Neuronal stem cell (in vitro differentiated cells): ENCODE measurements at regions not wholly inside any gene's neighbourhood (a gene's known extent, or its start where the extent isn't known, plus 50 kb on each side); places are given as distances from the start of the nearest gene placed in this dataset.

ENCODE experiments used
- DNase-seq: peaks from one replicate; pipeline ENCODE4 v3.0.0-alpha.2; 2013; ENCODE audit warnings: low spot score
- H2AFZ ChIP-seq: one replicate; pipeline ENCODE4 v1.6.1; 2013; ENCODE audit warnings: mild to moderate bottlenecking, low read length, inconsistent platforms
- H2AK5ac ChIP-seq: 2 replicates; pipeline ENCODE4 v1.6.1; 2013; ENCODE audit warnings: low read depth, mild to moderate bottlenecking, inconsistent platforms, low read length, moderate library complexity, mixed read lengths
- H2BK120ac ChIP-seq: 2 replicates; pipeline ENCODE4 v1.6.1; 2013; ENCODE audit warnings: low read depth, mild to moderate bottlenecking, inconsistent platforms, low read length, moderate library complexity, mixed read lengths
- H2BK12ac ChIP-seq: one replicate; pipeline ENCODE4 v1.6.1; 2013; ENCODE audit warnings: low read length, inconsistent platforms
- H2BK15ac ChIP-seq: 2 replicates; pipeline ENCODE4 v1.6.1; 2013; ENCODE audit warnings: mild to moderate bottlenecking, low read length, inconsistent platforms, mixed read lengths
- H2BK5ac ChIP-seq: one replicate; pipeline ENCODE4 v1.6.1; 2013; ENCODE audit warnings: inconsistent platforms, mild to moderate bottlenecking, low read length, moderate library complexity
- H3K14ac ChIP-seq: one replicate; pipeline ENCODE4 v1.6.1; 2013; ENCODE audit warnings: low read length, inconsistent platforms
- H3K18ac ChIP-seq: 2 replicates; pipeline ENCODE4 v1.6.1; 2013; ENCODE audit warnings: low read length, inconsistent platforms
- H3K23ac ChIP-seq: 2 replicates; pipeline ENCODE4 v1.6.1; 2013; ENCODE audit warnings: low read depth, mild to moderate bottlenecking, mixed read lengths, low read length, inconsistent platforms; ENCODE audit not compliant: poor library complexity
- H3K27ac ChIP-seq: replicated peaks from 3 replicates; pipeline ENCODE4 v1.5.1; 2013; ENCODE audit warnings: low read length, inconsistent platforms
- H3K27me3 ChIP-seq, 3 experiments: 2 replicates each; pipeline ENCODE4 v1.6.1; 2013; ENCODE audit warnings: low read length in 3 of 3, mild to moderate bottlenecking in 2 of 3, inconsistent platforms in 1 of 3, low read depth in 1 of 3, mixed read lengths in 1 of 3, moderate library complexity in 1 of 3; ENCODE audit not compliant: control insufficient read depth in 3 of 3, insufficient read depth in 3 of 3
- H3K36me3 ChIP-seq, 2 donors: replicated peaks in 1 of 2; 2 replicates each; pipeline ENCODE4 v1.6.1; 2013; ENCODE audit warnings: low read length in 2 of 2; ENCODE audit not compliant: control insufficient read depth in 2 of 2, insufficient read depth in 2 of 2
- H3K4ac ChIP-seq: 2 replicates; pipeline ENCODE4 v1.6.1; 2013; ENCODE audit warnings: inconsistent platforms, mild to moderate bottlenecking, low read length, moderate library complexity
- H3K4me1 ChIP-seq, 2 donors: 1 replicate in 1 of 2; 2 replicates in 1 of 2; pipeline ENCODE4 v1.6.1; 2013; ENCODE audit warnings: low read length in 2 of 2, low read depth in 1 of 2; ENCODE audit not compliant: control insufficient read depth in 2 of 2, insufficient read depth in 1 of 2
- H3K4me2 ChIP-seq: one replicate; pipeline ENCODE4 v1.6.1; 2013; ENCODE audit warnings: mild to moderate bottlenecking, low read length, inconsistent platforms; ENCODE audit not compliant: insufficient read depth, poor library complexity, severe bottlenecking
- H3K4me3 ChIP-seq, 2 donors: 2 replicates each; pipeline ENCODE4 v1.5.1; 2013; ENCODE audit warnings: low read length in 2 of 2, mild to moderate bottlenecking in 2 of 2, inconsistent platforms in 1 of 2, moderate library complexity in 1 of 2
- H3K79me1 ChIP-seq: one replicate; pipeline ENCODE4 v1.6.1; 2013; ENCODE audit warnings: low read depth, mild to moderate bottlenecking, inconsistent platforms, low read length, moderate library complexity
- H3K9ac ChIP-seq: one replicate; pipeline ENCODE4 v1.6.1; 2013; ENCODE audit warnings: mild to moderate bottlenecking, low read depth, low read length, inconsistent platforms; ENCODE audit not compliant: poor library complexity
- H3K9me3 ChIP-seq, 2 donors: replicated peaks in 1 of 2; 2 replicates each; pipeline versions ENCODE3 to v1.6.1; 2013; ENCODE audit warnings: low read length in 2 of 2, mild to moderate bottlenecking in 2 of 2, inconsistent platforms in 1 of 2, low read depth in 1 of 2, mixed read lengths in 1 of 2, moderate library complexity in 1 of 2; ENCODE audit not compliant: control insufficient read depth in 2 of 2, insufficient read depth in 1 of 2
- H4K8ac ChIP-seq: one replicate; pipeline ENCODE4 v1.6.1; 2013; ENCODE audit warnings: low read depth, mild to moderate bottlenecking, inconsistent platforms, low read length, moderate library complexity
- H4K91ac ChIP-seq: one replicate; pipeline ENCODE4 v1.6.1; 2013; ENCODE audit warnings: low read length, low read depth, mild to moderate bottlenecking, inconsistent platforms; ENCODE audit not compliant: poor library complexity
- WGBS, 2 donors: extraction: QIAGEN DNeasy Blood & Tissue Kit; methylation state at CpG; one replicate each; pipeline ENCODE4 v1.1.7; 2013; ENCODE audit warnings: missing lambda C conversion rate in 2 of 2, mixed read lengths in 1 of 2; ENCODE audit not compliant: insufficient read length in 2 of 2, insufficient replicate concordance in 1 of 2; ENCODE audit errors: extremely low coverage in 2 of 2; 5-methylcytosine and 5-hydroxymethylcytosine counted together

GRCh38 chr9:13386935-13387733 is 107.6 kb upstream of the MPDZ start:
- H3K36me3 ChIP-seq, result no peaks in the 10 kb centered on the region
- no CpG with 5 or more reads among the region's 4 CpGs for WGBS, 2 donors

GRCh38 chr9:13386316-13386715 is 106.8 kb upstream of the MPDZ start:
- Histone ChIP-seq H2BK12ac (no peak overlapping the region), H3K14ac (no peak overlapping the region), H2BK5ac (no peak overlapping the region), H3K4me3 (no peak overlapping the region), H3K27ac (no peak overlapping the region), H3K36me3 (no peaks in the 10 kb centered on the region), H3K4me1 (peaks cover 0 to 2% of the 10 kb centered on the region in 2 donors), H2BK120ac (no peak overlapping the region), H3K27me3 (no peaks in the 10 kb centered on the region), H3K9me3 (peaks cover 2 to 14% of the 10 kb centered on the region in 2 donors), H3K4ac (no peak overlapping the region), H3K18ac (no peak overlapping the region), H3K4me2 (no peak overlapping the region), H3K23ac (no peak overlapping the region), H2AK5ac (no peak overlapping the region), H2AFZ (no peak overlapping the region), H4K8ac (no peak overlapping the region), H4K91ac (no peak overlapping the region), H3K79me1 (no peaks in the 10 kb centered on the region), H2BK15ac (no peak overlapping the region), H3K9ac (no peak overlapping the region)
- DNase-seq, result no peak
- WGBS, 2 donors, result no CpG with 5 or more reads among the region's 2 CpGs

More at GRCh38 chr9:13386935-13387733, 107.6 kb upstream of the MPDZ start:
- no peak overlapping the region for H3K4me2 ChIP-seq
- peaks cover 0 to 2% of the 10 kb centered on the region in 2 donors for H3K4me1 ChIP-seq
- H3K27me3 ChIP-seq, result no peaks in the 10 kb centered on the region
- H2BK12ac ChIP-seq, result no peak overlapping the region
- H4K91ac ChIP-seq, result no peak overlapping the region
- H3K9me3 ChIP-seq, result peaks cover 2 to 20% of the 10 kb centered on the region in 2 donors
- H2AFZ ChIP-seq, result no peak overlapping the region
- H3K4me3 ChIP-seq, result no peak overlapping the region
- no peak overlapping the region for H3K23ac ChIP-seq
- no peak overlapping the region for H2AK5ac ChIP-seq
- H2BK5ac ChIP-seq, result no peak overlapping the region
- no peak overlapping the region for H2BK120ac ChIP-seq
- no peak overlapping the region for H3K14ac ChIP-seq
- no peak overlapping the region for H4K8ac ChIP-seq
- H2BK15ac ChIP-seq, result no peak overlapping the region
- H3K79me1 ChIP-seq, result no peaks in the 10 kb centered on the region
- H3K4ac ChIP-seq, result no peak overlapping the region
- H3K27ac ChIP-seq, result no peak overlapping the region
- DNase-seq, result no peak
- H3K18ac ChIP-seq, result no peak overlapping the region
- no peak overlapping the region for H3K9ac ChIP-seq

- H3K9ac ChIP-seq, result no peak overlapping the region
- no peak overlapping the region for H3K4me3 ChIP-seq
- H3K14ac ChIP-seq, result no peak overlapping the region
- H3K18ac ChIP-seq, result no peak overlapping the region
- H3K4ac ChIP-seq, result no peak overlapping the region
- no peak overlapping the region for H2AK5ac ChIP-seq
- H3K27ac ChIP-seq, result no peak overlapping the region
- WGBS, 2 donors, result no CpG with 5 or more reads among the region's 1 CpG
- no peak overlapping the region for H2BK12ac ChIP-seq
- no peak overlapping the region for H4K8ac ChIP-seq
- no peak for DNase-seq
- no peak overlapping the region for H4K91ac ChIP-seq
- no peak overlapping the region for H2BK5ac ChIP-seq
- peaks cover 0 to 14% of the 10 kb centered on the region in 2 donors for H3K9me3 ChIP-seq
- H3K36me3 ChIP-seq, result no peaks in the 10 kb centered on the region
- H3K23ac ChIP-seq, result no peak overlapping the region
- peaks cover 0 to 2% of the 10 kb centered on the region in 2 donors for H3K4me1 ChIP-seq
- no peaks in the 10 kb centered on the region for H3K27me3 ChIP-seq
- no peak overlapping the region for H2BK120ac ChIP-seq
- H3K79me1 ChIP-seq, result no peaks in the 10 kb centered on the region
- no peak overlapping the region for H3K4me2 ChIP-seq
- H2BK15ac ChIP-seq, result no peak overlapping the region
- no peak overlapping the region for H2AFZ ChIP-seq
These were observed 104.4 kb upstream of the MPDZ start for GRCh38 chr9:13383855-13384254.

- no peak overlapping the region for H2BK12ac ChIP-seq
- H3K4me3 ChIP-seq, result no peak overlapping the region
- H4K91ac ChIP-seq, result no peak overlapping the region
- no CpG with 5 or more reads among the region's 1 CpG for WGBS, 2 donors
- H2BK15ac ChIP-seq, result no peak overlapping the region
- H2BK5ac ChIP-seq, result no peak overlapping the region
- H3K23ac ChIP-seq, result no peak overlapping the region
- H3K4me2 ChIP-seq, result no peak overlapping the region
- no peak overlapping the region for H3K18ac ChIP-seq
- peaks cover 0 to 2% of the 10 kb centered on the region in 2 donors for H3K4me1 ChIP-seq
- H3K36me3 ChIP-seq, result no peaks in the 10 kb centered on the region
- H3K14ac ChIP-seq, result no peak overlapping the region
- DNase-seq, result no peak
- no peak overlapping the region for H2AK5ac ChIP-seq
- no peaks in the 10 kb centered on the region for H3K79me1 ChIP-seq
- H3K4ac ChIP-seq, result no peak overlapping the region
- H3K9me3 ChIP-seq, result peaks cover 0 to 14% of the 10 kb centered on the region in 2 donors
- no peak overlapping the region for H3K9ac ChIP-seq
- H2BK120ac ChIP-seq, result no peak overlapping the region
- H4K8ac ChIP-seq, result no peak overlapping the region
- no peak overlapping the region for H3K27ac ChIP-seq
- no peak overlapping the region for H2AFZ ChIP-seq
- no peaks in the 10 kb centered on the region for H3K27me3 ChIP-seq
These were observed 103.7 kb upstream of the MPDZ start for GRCh38 chr9:13383216-13383615.
